IMR-90 (cell line): ENCODE measurements at regions not wholly inside any gene's neighbourhood (a gene's known extent, or its start where the extent isn't known, plus 50 kb on each side); places are given as distances from the start of the nearest gene placed in this dataset.

ENCODE experiments used
- ATAC-seq: fragments of 200-7000 bp; cut with Tn5 transposase; 2 replicates; pipeline ENCODE4 v1.9.1; 2020; ENCODE audit warnings: low read depth, mild to moderate bottlenecking, moderate library complexity
- BruUV-seq: library from RNA; stranded (reverse); fragments of 400-500 nt; replicated peaks from 2 replicates; lab custom pipeline; 2021; lab: Mats Ljungman, UMichigan
- CTCF ChIA-PET: fragments of 300-600 bp; formaldehyde crosslinking; extraction: SDS; loops from one replicate; lab custom pipeline; 2021; ENCODE audit warnings: antibody characterized with exemption; lab: Yijun Ruan, JAX
- POLR2A ChIA-PET: fragments of 300-600 bp; sonication (Branson Sonifier 250); formaldehyde crosslinking; loops from one replicate; lab custom pipeline; 2022; ENCODE audit warnings: antibody characterized with exemption; ENCODE audit not compliant: unreplicated experiment; lab: Charles Lee
- DNase-seq: peaks from one replicate; pipeline ENCODE4 v3.0.0; 2013
- H2AFZ ChIP-seq: replicated peaks from 2 replicates; pipeline ENCODE3; 2013; ENCODE audit warnings: low read length, mild to moderate bottlenecking; ENCODE audit not compliant: poor library complexity
- H2AK5ac ChIP-seq: 2 replicates; pipeline ENCODE4 v1.6.1; 2013; ENCODE audit warnings: low read depth, low read length, inconsistent platforms
- H2AK9ac ChIP-seq: replicated peaks from 2 replicates; pipeline ENCODE3; 2013; ENCODE audit warnings: mild to moderate bottlenecking, low read depth, low read length, moderate library complexity; ENCODE audit not compliant: poor library complexity
- H2BK120ac ChIP-seq: 2 replicates; pipeline ENCODE4 v1.6.1; 2013; ENCODE audit warnings: low read depth, low read length, inconsistent platforms
- H2BK15ac ChIP-seq: 3 replicates; pipeline ENCODE4 v1.6.1; 2013; ENCODE audit warnings: low read depth, low read length, inconsistent platforms
- H2BK20ac ChIP-seq: 2 replicates; pipeline ENCODE4 v1.6.1; 2013; ENCODE audit warnings: low read depth, mild to moderate bottlenecking, inconsistent platforms, low read length, moderate library complexity
- H2BK5ac ChIP-seq: 2 replicates; pipeline ENCODE4 v1.6.1; 2013; ENCODE audit warnings: mild to moderate bottlenecking, low read depth, low read length, inconsistent platforms; ENCODE audit not compliant: poor library complexity, severe bottlenecking
- H3K14ac ChIP-seq: replicated peaks from 2 replicates; pipeline ENCODE4 v1.6.1; 2013; ENCODE audit warnings: low read depth, low read length, inconsistent platforms
- H3K18ac ChIP-seq: 2 replicates; pipeline ENCODE4 v1.6.1; 2013; ENCODE audit warnings: low read depth, low read length, control low read depth
- H3K23ac ChIP-seq: 2 replicates; pipeline ENCODE4 v1.6.1; 2013; ENCODE audit warnings: low read depth, low read length, inconsistent platforms
- H3K27ac ChIP-seq: 2 replicates; pipeline ENCODE4 v1.5.1; 2013; ENCODE audit warnings: mild to moderate bottlenecking, control low read depth, low read length; ENCODE audit not compliant: insufficient read depth
- H3K27me3 ChIP-seq: 2 replicates; pipeline ENCODE4 v1.6.1; 2013; ENCODE audit warnings: low read length; ENCODE audit not compliant: control insufficient read depth, insufficient read depth
- H3K36me3 ChIP-seq: 2 replicates; pipeline ENCODE4 v1.6.1; 2013; ENCODE audit warnings: low read length, mixed read lengths; ENCODE audit not compliant: control insufficient read depth, insufficient read depth
- H3K4ac ChIP-seq: 2 replicates; pipeline ENCODE4 v1.6.1; 2013; ENCODE audit warnings: low read depth, low read length, inconsistent platforms
- H3K4me1 ChIP-seq: 2 replicates; pipeline ENCODE4 v1.6.1; 2013; ENCODE audit warnings: low read length, mixed read lengths; ENCODE audit not compliant: control insufficient read depth, insufficient read depth
- H3K4me2 ChIP-seq: 2 replicates; pipeline ENCODE4 v1.6.1; 2013; ENCODE audit warnings: low read depth, mild to moderate bottlenecking, control low read depth, low read length, moderate library complexity
- H3K4me3 ChIP-seq: 2 replicates; pipeline ENCODE4 v1.5.1; 2013; ENCODE audit warnings: low read depth, mild to moderate bottlenecking, control low read depth, low read length, moderate library complexity; ENCODE audit not compliant: insufficient read depth
- H3K56ac ChIP-seq: 2 replicates; pipeline ENCODE4 v1.6.1; 2013; ENCODE audit warnings: low read length, inconsistent platforms; ENCODE audit not compliant: insufficient read depth; ENCODE audit errors: extremely low read depth
- H3K79me1 ChIP-seq, 2 experiments: 2 replicates each; pipeline ENCODE4 v1.6.1; 2013; ENCODE audit warnings: low read length in 2 of 2, inconsistent platforms in 1 of 2, low read depth in 1 of 2
- H3K9ac ChIP-seq: 2 replicates; pipeline ENCODE4 v1.6.1; 2013; ENCODE audit warnings: low read depth, low read length, control low read depth
- H3K9me1 ChIP-seq: 2 replicates; pipeline ENCODE4 v1.6.1; 2013; ENCODE audit warnings: low read length, inconsistent platforms; ENCODE audit not compliant: insufficient read depth
- H3K9me3 ChIP-seq: 2 replicates; pipeline ENCODE4 v1.6.1; 2013; ENCODE audit warnings: low read length; ENCODE audit not compliant: control insufficient read depth, insufficient read depth
- H4K20me1 ChIP-seq: 2 replicates; pipeline ENCODE4 v1.6.1; 2013; ENCODE audit warnings: low read length, inconsistent platforms; ENCODE audit not compliant: insufficient read depth
- H4K5ac ChIP-seq: 2 replicates; pipeline ENCODE4 v1.6.1; 2013; ENCODE audit warnings: mild to moderate bottlenecking, low read depth, low read length, control low read depth
- H4K8ac ChIP-seq, 2 experiments: 2 replicates each; pipeline ENCODE4 v1.6.1; 2013; ENCODE audit warnings: low read depth in 2 of 2, low read length in 2 of 2, control low read depth in 1 of 2, inconsistent platforms in 1 of 2
- H4K91ac ChIP-seq: 2 replicates; pipeline ENCODE4 v1.6.1; 2013; ENCODE audit warnings: low read depth, low read length, inconsistent platforms; ENCODE audit not compliant: insufficient read depth
- BHLHE40 ChIP-seq: fragments of 150-350 bp; IDR thresholded peaks from 2 replicates; pipeline ENCODE4 v1.6.1; 2016; ENCODE audit warnings: mild to moderate bottlenecking, low read depth, low read length
- CEBPB ChIP-seq: IDR thresholded peaks from 2 replicates; pipeline ENCODE4 v1.6.1; 2012; ENCODE audit warnings: low read depth, low read length, improper control_type of control experiment
- CHD1 ChIP-seq: IDR thresholded peaks from 2 replicates; pipeline ENCODE4 v1.6.1; 2012; ENCODE audit warnings: low read depth, low read length, improper control_type of control experiment
- CTCF ChIP-seq: conservative IDR thresholded peaks from 2 replicates; pipeline ENCODE4 v1.5.1; 2012; ENCODE audit warnings: mild to moderate bottlenecking, low read depth, low read length, improper control_type of control experiment
- ELK1 ChIP-seq: fragments of 150-350 bp; IDR thresholded peaks from 2 replicates; pipeline ENCODE4 v1.6.1; 2016; ENCODE audit warnings: low read depth, mild to moderate bottlenecking, low read length, moderate library complexity, borderline replicate concordance
- FOS ChIP-seq: fragments of 150-350 bp; IDR thresholded peaks from 2 replicates; pipeline ENCODE4 v1.6.1; 2016; ENCODE audit warnings: low read depth, low read length
- MAFK ChIP-seq: IDR thresholded peaks from 2 replicates; pipeline ENCODE4 v1.6.1; 2012; ENCODE audit warnings: low read depth, low read length, improper control_type of control experiment
- MAZ ChIP-seq: IDR thresholded peaks from 2 replicates; pipeline ENCODE4 v1.6.1; 2012; ENCODE audit warnings: low read depth, mild to moderate bottlenecking, low read length, improper control_type of control experiment, moderate library complexity, borderline replicate concordance
- MXI1 ChIP-seq: IDR thresholded peaks from 2 replicates; pipeline ENCODE4 v1.6.1; 2012; ENCODE audit warnings: low read depth, mild to moderate bottlenecking, low read length, moderate library complexity, borderline replicate concordance
- NFE2L2 ChIP-seq: fragments of 150-350 bp; IDR thresholded peaks from 2 replicates; pipeline ENCODE4 v1.6.1; 2016; ENCODE audit warnings: low read depth, mild to moderate bottlenecking, low read length
- POLR2A ChIP-seq: IDR thresholded peaks from 2 replicates; pipeline ENCODE4 v1.6.1; 2012; ENCODE audit warnings: mild to moderate bottlenecking, low read depth, low read length
- RAD21 ChIP-seq: IDR thresholded peaks from 2 replicates; pipeline ENCODE4 v1.6.1; 2012; ENCODE audit warnings: low read length, improper control_type of control experiment
- RCOR1 ChIP-seq: IDR thresholded peaks from 2 replicates; pipeline ENCODE4 v1.6.1; 2012; ENCODE audit warnings: mild to moderate bottlenecking, low read length, improper control_type of control experiment; ENCODE audit not compliant: insufficient replicate concordance
- RFX5 ChIP-seq: IDR thresholded peaks from 2 replicates; pipeline ENCODE4 v1.8.0; 2012; ENCODE audit warnings: low read depth, mild to moderate bottlenecking, low read length, moderate library complexity
- SMC3 ChIP-seq: fragments of 150-350 bp; IDR thresholded peaks from 2 replicates; pipeline ENCODE4 v1.6.1; 2016; ENCODE audit warnings: low read depth, mild to moderate bottlenecking, antibody characterized with exemption, low read length, moderate library complexity
- USF2 ChIP-seq: fragments of 150-350 bp; IDR thresholded peaks from 2 replicates; pipeline ENCODE4 v1.6.1; 2017; ENCODE audit warnings: mild to moderate bottlenecking, antibody characterized with exemption, low read length, low read depth
- WGBS, 2 experiments: methylation state at CpG; one replicate each; pipeline versions ENCODE4 v1.1.5 to v1.1.7; 2013; ENCODE audit warnings: missing lambda C conversion rate in 2 of 2; ENCODE audit not compliant: insufficient read length in 1 of 2; ENCODE audit errors: extremely low coverage in 2 of 2; 5-methylcytosine and 5-hydroxymethylcytosine counted together
- dilution Hi-C: fragments of 300-500 bp; cut with HindIII; formaldehyde crosslinking; loops from one replicate; pipeline ENCODE4 v1.14.3; 2018; ENCODE audit warnings: low sequenced_read_pairs; ENCODE audit not compliant: unreplicated experiment
- in situ Hi-C: fragments of 300-500 bp; cut with MboI; formaldehyde crosslinking; loops from 3 replicates; pipeline ENCODE4 v1.14.3; 2019; ENCODE audit warnings: low sequenced_read_pairs, inconsistent platforms, mixed read lengths
- intact Hi-C: fragments of 100-400 bp; cut with micrococcal nuclease; formaldehyde crosslinking; loops from 2 replicates; pipeline ENCODE4 v1.10.0; 2022

- H2BK120ac ChIP-seq, result no peak overlapping the region
- no peak overlapping the region for H4K5ac ChIP-seq
- H3K27ac ChIP-seq, result no peak overlapping the region
- H3K14ac ChIP-seq, result no peak overlapping the region
- no peak overlapping the region for H3K23ac ChIP-seq
- CTCF ChIA-PET, result no interaction called here
- ATAC-seq (no peak), DNase-seq (no peak)
- H4K8ac ChIP-seq, result no peak overlapping the region
- TF ChIP-seq CTCF, result no peak
- TF ChIP-seq USF2, result no peak
- no peak for TF ChIP-seq NFE2L2
- TF ChIP-seq FOS, result no peak
- TF ChIP-seq MAFK, result no peak
- TF ChIP-seq ELK1, result no peak
- TF ChIP-seq MAZ, result no peak
- TF ChIP-seq CHD1, result no peak
- no peak for TF ChIP-seq MXI1
- TF ChIP-seq SMC3, result no peak
- TF ChIP-seq RAD21, result no peak
- no peak for TF ChIP-seq POLR2A
- TF ChIP-seq RCOR1, result no peak
- TF ChIP-seq CEBPB, result no peak
- no peak for TF ChIP-seq RFX5
- no peak for TF ChIP-seq BHLHE40
- no peak overlapping the region for H4K91ac ChIP-seq
- H3K36me3 ChIP-seq, result no peaks in the 10 kb centered on the region
- POLR2A ChIA-PET, result no interaction called here
- H2BK15ac ChIP-seq, result no peak overlapping the region
- dilution Hi-C loops, result no loop called here
- H3K27me3 ChIP-seq, result peaks cover 6% of the 10 kb centered on the region; the same call in 1 of the 2 replicates
- intact Hi-C loops, result no loop called here
- H3K9me1 ChIP-seq, result no peaks in the 10 kb centered on the region
- H3K9ac ChIP-seq, result no peak overlapping the region
- in situ Hi-C loops, result no loop called here
- no TSS peak for BruUV-seq
- no peak overlapping the region for H3K18ac ChIP-seq
- H3K4me2 ChIP-seq, result no peak overlapping the region
- no peak overlapping the region for H2AK5ac ChIP-seq
- no peak overlapping the region for H2BK20ac ChIP-seq
- H2AFZ ChIP-seq, result no peak overlapping the region
- no peaks in the 10 kb centered on the region for H3K9me3 ChIP-seq
- no peak overlapping the region for H3K4ac ChIP-seq
- no peak overlapping the region for H3K4me3 ChIP-seq
- no peaks in the 10 kb centered on the region for H4K20me1 ChIP-seq
- H2AK9ac ChIP-seq, result no peak overlapping the region
- H2BK5ac ChIP-seq, result no peak overlapping the region
- no peaks in the 10 kb centered on the region for H3K79me1 ChIP-seq
- H3K56ac ChIP-seq, result no peak overlapping the region
- H3K4me1 ChIP-seq, result no peaks in the 10 kb centered on the region
- WGBS, 2 experiments, result 31% methylated on average over 3 of the region's 6 CpGs; no CpG with 5 or more reads in 1 of the 2 experiments
These were observed 235.9 kb downstream of the LY86 start for GRCh38 chr6:6824381-6824780.
